Activated CD4-positive, alpha-beta memory T cell treated with anti-CD3 and anti-CD28 coated beads, Interleukin-2, amount 10 ng/mL, durations not matched to agents 7 days and 5 days (primary cell): ENCODE measurements at regions not wholly inside any gene's neighbourhood (a gene's known extent, or its start where the extent isn't known, plus 50 kb on each side); places are given as distances from the start of the nearest gene placed in this dataset.
"Not testable (repeated sequence)": the region's sequence is repeated elsewhere in the genome, so short reads cannot be mapped to it uniquely, and the experiment has no call there.

Experiments
- CTCF ChIA-PET: fragments of 350-600 bp; sonication (Branson Sonifier 250); formaldehyde crosslinking; loops from one replicate; lab custom pipeline; 2021; ENCODE audit warnings: antibody characterized with exemption, inconsistent platforms; lab: Charles Lee
- POLR2A ChIA-PET: fragments of 350-600 bp; sonication (Branson Sonifier 250); formaldehyde crosslinking; loops from one replicate; lab custom pipeline; 2021; ENCODE audit warnings: antibody characterized with exemption; lab: Charles Lee
- DNase-seq: peaks from one replicate; pipeline ENCODE4 v3.0.0-alpha.2; 2020
- H3K27ac Mint-ChIP-seq: one replicate; pipeline ENCODE4 v1.8.0; 2021; ENCODE audit warnings: mild to moderate bottlenecking, mixed read lengths
- H3K27me3 Mint-ChIP-seq: one replicate; pipeline ENCODE4 v1.8.0; 2021; ENCODE audit warnings: mixed read lengths
- H3K36me3 Mint-ChIP-seq: one replicate; pipeline ENCODE4 v1.8.0; 2021; ENCODE audit warnings: low read depth, mixed read lengths
- H3K4me1 Mint-ChIP-seq: one replicate; pipeline ENCODE4 v1.8.0; 2021; ENCODE audit warnings: mixed read lengths
- H3K4me3 Mint-ChIP-seq: one replicate; pipeline ENCODE4 v1.8.0; 2021; ENCODE audit warnings: mild to moderate bottlenecking, mixed read lengths
- H3K9me3 Mint-ChIP-seq: one replicate; pipeline ENCODE4 v1.8.0; 2021; ENCODE audit warnings: mixed read lengths

GRCh38 chrX:7617994-7618393 lies 225.0 kb upstream of the VCX start:
- H3K27ac Mint-ChIP-seq, result no peak overlapping the region
- no peaks in the 10 kb centered on the region for H3K36me3 Mint-ChIP-seq
- H3K9me3 Mint-ChIP-seq, result peaks cover 2% of the 10 kb centered on the region
- no peak for DNase-seq
- ChIA-PET CTCF (no interaction called here), POLR2A (no interaction called here)
- no peaks in the 10 kb centered on the region for H3K27me3 Mint-ChIP-seq
- H3K4me1 Mint-ChIP-seq, result no peaks in the 10 kb centered on the region
- H3K4me3 Mint-ChIP-seq, result no peak overlapping the region

GRCh38 chrX:7614616-7615015 lies 228.4 kb upstream of the VCX start:
- no peak overlapping the region for H3K27ac Mint-ChIP-seq
- H3K4me3 Mint-ChIP-seq, result no peak overlapping the region
- POLR2A ChIA-PET, result no interaction called here
- no peaks in the 10 kb centered on the region for H3K36me3 Mint-ChIP-seq
- CTCF ChIA-PET, result no interaction called here
- DNase-seq, result no peak
- no peaks in the 10 kb centered on the region for H3K27me3 Mint-ChIP-seq
- no peaks in the 10 kb centered on the region for H3K4me1 Mint-ChIP-seq
- H3K9me3 Mint-ChIP-seq, result no peaks in the 10 kb centered on the region

GRCh38 chrX:7608625-7609024 lies 234.3 kb upstream of the VCX start:
- H3K27me3 Mint-ChIP-seq, DNase-seq, H3K4me1 Mint-ChIP-seq, H3K9me3 Mint-ChIP-seq, POLR2A ChIA-PET, H3K36me3 Mint-ChIP-seq, CTCF ChIA-PET, H3K27ac Mint-ChIP-seq, H3K4me3 Mint-ChIP-seq: not testable (repeated sequence)

GRCh38 chrX:7606039-7606652 lies 236.8 kb upstream of the VCX start:
- H3K27me3 Mint-ChIP-seq, result no peaks in the 10 kb centered on the region
- H3K27ac Mint-ChIP-seq, result no peak overlapping the region
- H3K4me1 Mint-ChIP-seq, result no peaks in the 10 kb centered on the region
- H3K9me3 Mint-ChIP-seq, result no peaks in the 10 kb centered on the region
- ChIA-PET POLR2A (no interaction called here), CTCF (no interaction called here)
- H3K36me3 Mint-ChIP-seq, result no peaks in the 10 kb centered on the region
- no peak overlapping the region for H3K4me3 Mint-ChIP-seq
- no peak for DNase-seq

GRCh38 chrX:7603387-7603786 lies 239.6 kb upstream of the VCX start:
- ChIA-PET CTCF (no interaction called here), POLR2A (no interaction called here)
- Mint-ChIP-seq H3K36me3 (no peaks in the 10 kb centered on the region), H3K27me3 (no peaks in the 10 kb centered on the region), H3K9me3 (no peaks in the 10 kb centered on the region), H3K27ac (no peak overlapping the region), H3K4me1 (no peaks in the 10 kb centered on the region), H3K4me3 (no peak overlapping the region)
- DNase-seq, result no peak

DNA sequence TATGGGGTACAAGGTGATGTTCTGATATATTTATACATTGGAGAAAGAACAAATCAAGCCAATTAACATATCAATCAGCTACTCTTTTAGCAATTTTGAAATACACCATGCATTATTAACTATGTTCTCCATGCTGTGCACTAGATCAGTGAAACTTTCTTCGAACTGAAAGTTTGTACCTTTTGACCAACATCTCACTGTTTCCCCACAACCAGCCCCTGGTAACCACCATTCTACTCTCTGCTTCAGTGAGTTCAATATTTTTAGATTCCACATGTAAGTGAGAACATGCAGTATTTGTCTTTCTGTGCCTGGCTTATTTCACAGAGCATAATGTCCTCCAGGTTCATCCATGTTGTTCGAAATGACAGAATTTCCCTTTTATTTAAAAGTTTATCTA lies 246.1 kb upstream of the VCX start:
- no peaks in the 10 kb centered on the region for H3K9me3 Mint-ChIP-seq
- DNase-seq, result no peak
- H3K36me3 Mint-ChIP-seq, result no peaks in the 10 kb centered on the region
- H3K4me1 Mint-ChIP-seq, result no peaks in the 10 kb centered on the region
- no peak overlapping the region for H3K27ac Mint-ChIP-seq
- ChIA-PET CTCF (no interaction called here), POLR2A (no interaction called here)
- H3K27me3 Mint-ChIP-seq, result no peaks in the 10 kb centered on the region
- no peak overlapping the region for H3K4me3 Mint-ChIP-seq

GRCh38 chrX:7593370-7593769 lies 249.6 kb upstream of the VCX start:
- POLR2A ChIA-PET, H3K9me3 Mint-ChIP-seq, H3K4me1 Mint-ChIP-seq, H3K27me3 Mint-ChIP-seq, H3K36me3 Mint-ChIP-seq, H3K4me3 Mint-ChIP-seq, DNase-seq, H3K27ac Mint-ChIP-seq, CTCF ChIA-PET: not testable (repeated sequence)

- no peak for DNase-seq
- no peaks in the 10 kb centered on the region for H3K9me3 Mint-ChIP-seq
Observed at GRCh38 chrX:7586126-7586525, 256.8 kb upstream of the VCX start.

DNA sequence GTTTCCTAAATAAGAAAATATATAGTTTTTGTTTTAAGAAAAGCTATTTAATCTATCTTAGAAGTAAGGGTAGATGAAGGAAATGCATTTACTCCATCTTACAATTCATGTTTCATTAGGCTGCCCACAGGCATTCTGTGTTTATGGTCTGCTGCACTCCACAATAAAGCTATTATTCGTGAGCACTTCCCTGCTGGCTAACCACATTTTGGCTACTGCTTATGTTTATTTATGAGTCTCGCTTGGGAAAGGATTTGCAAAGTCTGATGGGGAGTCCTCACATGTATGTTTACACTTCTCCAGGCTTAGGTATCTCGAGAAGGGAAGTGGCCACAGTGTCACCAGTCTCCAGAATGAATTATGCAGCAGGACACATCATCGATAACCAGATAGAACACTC lies 260.8 kb upstream of the VCX start:
- no peaks in the 10 kb centered on the region for H3K27me3 Mint-ChIP-seq
- POLR2A ChIA-PET, result no interaction called here
- H3K27ac Mint-ChIP-seq, result no peak overlapping the region

More at GRCh38 chrX:7586126-7586525, 256.8 kb upstream of the VCX start:
- CTCF ChIA-PET, result no interaction called here
- POLR2A ChIA-PET, result no interaction called here
- Mint-ChIP-seq H3K36me3 (no peaks in the 10 kb centered on the region), H3K4me3 (no peak overlapping the region), H3K27ac (no peak overlapping the region), H3K4me1 (no peaks in the 10 kb centered on the region), H3K27me3 (no peaks in the 10 kb centered on the region)

DNA sequence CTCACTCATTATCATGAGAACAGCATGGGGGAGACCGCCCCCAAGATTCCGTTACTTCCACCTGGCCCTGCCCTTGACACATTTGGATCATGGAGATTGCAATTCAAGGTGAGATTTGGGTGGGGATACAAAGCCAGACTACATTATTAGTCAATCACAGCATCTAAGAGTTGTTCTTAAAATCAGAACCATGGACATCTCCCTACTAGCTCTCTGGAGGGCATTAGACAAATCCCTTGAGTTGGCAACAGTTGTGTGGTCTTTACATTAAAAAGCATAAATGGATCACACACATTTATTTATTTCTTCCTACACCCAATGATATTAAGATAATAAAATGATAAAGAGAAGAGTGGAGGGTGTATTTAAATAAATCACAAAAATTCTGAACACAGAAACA lies 262.8 kb upstream of the VCX start:
- CTCF ChIA-PET, result no interaction called here
- Mint-ChIP-seq H3K4me3 (no peak overlapping the region), H3K27ac (no peak overlapping the region), H3K27me3 (no peaks in the 10 kb centered on the region), H3K9me3 (no peaks in the 10 kb centered on the region), H3K36me3 (no peaks in the 10 kb centered on the region), H3K4me1 (no peaks in the 10 kb centered on the region)
- POLR2A ChIA-PET, result no interaction called here
- DNase-seq, result no peak

More for the DNA sequence above, 260.8 kb upstream of the VCX start:
- no peaks in the 10 kb centered on the region for H3K4me1 Mint-ChIP-seq
- no peak overlapping the region for H3K4me3 Mint-ChIP-seq
- no peaks in the 10 kb centered on the region for H3K9me3 Mint-ChIP-seq
- CTCF ChIA-PET, result no interaction called here
- DNase-seq, result no peak
- no peaks in the 10 kb centered on the region for H3K36me3 Mint-ChIP-seq

- H3K4me1 Mint-ChIP-seq, result no peaks in the 10 kb centered on the region
- H3K27ac Mint-ChIP-seq, result no peak overlapping the region
- CTCF ChIA-PET, result no interaction called here
- no peak for DNase-seq
- POLR2A ChIA-PET, result no interaction called here
- H3K4me3 Mint-ChIP-seq, result no peak overlapping the region
- H3K36me3 Mint-ChIP-seq, result no peaks in the 10 kb centered on the region
- H3K9me3 Mint-ChIP-seq, result no peaks in the 10 kb centered on the region
- no peaks in the 10 kb centered on the region for H3K27me3 Mint-ChIP-seq
Observed at GRCh38 chrX:7574325-7574724, 268.6 kb upstream of the VCX start.

DNA sequence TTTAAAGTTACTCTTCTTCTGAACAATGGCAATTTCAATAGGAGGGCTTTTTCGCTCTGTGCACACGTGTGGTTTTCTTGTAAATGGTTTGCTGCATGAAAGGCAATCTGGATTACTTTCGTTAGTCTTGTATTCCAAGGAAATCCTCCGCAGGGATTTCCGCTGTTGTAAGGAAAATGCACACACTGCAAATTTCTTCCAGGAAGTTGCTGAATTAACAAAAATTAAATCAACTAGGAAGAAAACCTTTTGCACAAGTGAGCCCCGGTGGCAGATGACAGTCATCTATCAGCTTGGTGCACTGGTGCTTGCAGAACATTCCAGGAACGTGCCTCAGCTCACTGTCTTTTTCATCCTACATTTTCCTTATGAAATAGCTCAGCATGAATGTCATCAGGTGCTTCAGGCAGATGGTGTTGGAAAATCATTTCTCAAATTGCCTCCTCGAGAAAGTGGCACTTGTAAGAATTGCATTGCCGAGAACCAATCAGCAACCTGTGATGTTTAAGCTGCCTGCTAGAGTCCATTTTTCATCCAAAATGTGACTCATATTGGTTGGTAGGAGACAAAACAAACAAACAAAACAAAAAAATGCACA lies 272.4 kb upstream of the VCX start:
- Mint-ChIP-seq H3K36me3 (no peaks in the 10 kb centered on the region), H3K27me3 (no peaks in the 10 kb centered on the region), H3K4me1 (no peaks in the 10 kb centered on the region), H3K27ac (no peak overlapping the region), H3K9me3 (no peaks in the 10 kb centered on the region), H3K4me3 (no peak overlapping the region)
- POLR2A ChIA-PET, result no interaction called here
- CTCF ChIA-PET, result no interaction called here
- no peak for DNase-seq

- POLR2A ChIA-PET, result no interaction called here
- Mint-ChIP-seq H3K9me3 (no peaks in the 10 kb centered on the region), H3K36me3 (no peaks in the 10 kb centered on the region), H3K4me3 (no peak overlapping the region), H3K27me3 (no peaks in the 10 kb centered on the region), H3K27ac (no peak overlapping the region), H3K4me1 (no peaks in the 10 kb centered on the region)
- CTCF ChIA-PET, result no interaction called here
- DNase-seq, result no peak
Observed at GRCh38 chrX:7568597-7568996, 274.4 kb upstream of the VCX start.

DNA sequence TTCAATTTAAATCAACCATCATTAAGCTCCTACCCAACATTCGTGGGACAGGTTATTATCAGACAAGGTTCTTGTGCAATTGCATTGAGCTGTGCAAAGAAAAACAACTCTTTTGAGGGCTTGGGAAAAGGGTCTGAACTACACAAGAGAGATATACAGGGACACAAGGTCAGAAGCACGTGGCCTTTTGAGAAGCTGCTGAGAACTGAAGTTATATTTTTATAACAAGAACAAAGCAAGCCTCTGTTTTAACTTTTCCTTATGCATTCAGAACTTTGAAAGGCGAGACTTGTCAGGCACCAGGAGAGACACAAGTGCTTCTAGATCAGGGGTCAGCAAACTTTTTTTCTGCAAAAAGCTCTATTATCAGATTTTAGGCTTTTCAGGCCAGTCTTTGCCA lies 274.8 kb upstream of the VCX start:
- Mint-ChIP-seq H3K9me3 (no peaks in the 10 kb centered on the region), H3K27me3 (no peaks in the 10 kb centered on the region), H3K27ac (no peak overlapping the region), H3K4me1 (no peaks in the 10 kb centered on the region), H3K4me3 (no peak overlapping the region), H3K36me3 (no peaks in the 10 kb centered on the region)
- POLR2A ChIA-PET, result no interaction called here
- DNase-seq, result no peak
- CTCF ChIA-PET, result no interaction called here
